Calu3 (cell line): ENCODE measurements at regions not wholly inside any gene's neighbourhood (a gene's known extent, or its start where the extent isn't known, plus 50 kb on each side); places are given as distances from the start of the nearest gene placed in this dataset.

Source experiments
- BruUV-seq: library from RNA; stranded (reverse); fragments of 400-500 nt; replicated peaks from 2 replicates; lab custom pipeline; 2021; lab: Mats Ljungman, UMichigan
- CTCF ChIA-PET: fragments of 300-600 bp; sonication (Branson Sonifier 250); formaldehyde crosslinking; loops from one replicate; lab custom pipeline; 2022; ENCODE audit warnings: antibody characterized with exemption; lab: Charles Lee
- DNase-seq: peaks from one replicate; pipeline ENCODE4 v3.0.0; 2022
- H3K27ac Mint-ChIP-seq: one replicate; pipeline ENCODE4 v1.8.0; 2022; ENCODE audit warnings: mixed read lengths; ENCODE audit not compliant: unreplicated experiment
- H3K27me3 Mint-ChIP-seq: one replicate; pipeline ENCODE4 v1.8.0; 2022; ENCODE audit warnings: mixed read lengths; ENCODE audit not compliant: unreplicated experiment
- H3K36me3 Mint-ChIP-seq: one replicate; pipeline ENCODE4 v1.8.0; 2022; ENCODE audit warnings: mild to moderate bottlenecking, moderate library complexity, mixed read lengths; ENCODE audit not compliant: insufficient read depth, unreplicated experiment
- H3K4me1 Mint-ChIP-seq: one replicate; pipeline ENCODE4 v1.8.0; 2022; ENCODE audit warnings: mild to moderate bottlenecking, low read depth, mixed read lengths; ENCODE audit not compliant: unreplicated experiment
- H3K4me3 Mint-ChIP-seq: one replicate; pipeline ENCODE4 v1.8.0; 2022; ENCODE audit warnings: mild to moderate bottlenecking, low read depth, moderate library complexity, mixed read lengths; ENCODE audit not compliant: unreplicated experiment
- H3K9me3 Mint-ChIP-seq: one replicate; pipeline ENCODE4 v1.8.0; 2022; ENCODE audit warnings: low read depth, mixed read lengths; ENCODE audit not compliant: unreplicated experiment
- intact Hi-C: fragments of 100-400 bp; cut with micrococcal nuclease; formaldehyde crosslinking; loops from one replicate; pipeline ENCODE4 v1.10.0; 2022; ENCODE audit not compliant: unreplicated experiment
- TF ChIP-seq, protein P1 (sequence below): fragments of 200-600 bp; IDR thresholded peaks from one replicate; pipeline ENCODE4 v1.8.0; 2022; ENCODE audit warnings: antibody characterized with exemption; ENCODE audit not compliant: unreplicated experiment

DNA sequence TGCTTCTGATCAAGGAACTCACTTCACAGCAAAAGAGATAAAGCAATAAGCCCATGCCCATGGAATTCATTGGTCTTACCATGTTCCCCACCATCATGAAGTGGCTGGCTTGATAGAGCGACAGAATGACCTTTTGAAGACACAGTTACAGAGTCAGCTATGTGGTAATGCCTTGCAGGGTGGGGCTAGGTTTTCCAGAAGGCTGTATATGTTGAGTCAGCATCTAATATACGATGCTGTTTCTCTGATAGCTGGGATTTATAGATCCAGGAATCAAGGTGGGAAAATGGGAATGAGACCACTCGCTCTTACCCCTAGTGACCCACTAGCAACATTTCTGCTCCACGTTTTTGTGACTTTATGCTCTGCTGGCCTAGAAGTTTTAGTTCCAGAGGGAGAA is 220.7 kb upstream of the RSPO3 start:
- intact Hi-C loops: no loop called here
- H3K27ac Mint-ChIP-seq: no peak overlapping the region
- TF ChIP-seq, protein P1, sequence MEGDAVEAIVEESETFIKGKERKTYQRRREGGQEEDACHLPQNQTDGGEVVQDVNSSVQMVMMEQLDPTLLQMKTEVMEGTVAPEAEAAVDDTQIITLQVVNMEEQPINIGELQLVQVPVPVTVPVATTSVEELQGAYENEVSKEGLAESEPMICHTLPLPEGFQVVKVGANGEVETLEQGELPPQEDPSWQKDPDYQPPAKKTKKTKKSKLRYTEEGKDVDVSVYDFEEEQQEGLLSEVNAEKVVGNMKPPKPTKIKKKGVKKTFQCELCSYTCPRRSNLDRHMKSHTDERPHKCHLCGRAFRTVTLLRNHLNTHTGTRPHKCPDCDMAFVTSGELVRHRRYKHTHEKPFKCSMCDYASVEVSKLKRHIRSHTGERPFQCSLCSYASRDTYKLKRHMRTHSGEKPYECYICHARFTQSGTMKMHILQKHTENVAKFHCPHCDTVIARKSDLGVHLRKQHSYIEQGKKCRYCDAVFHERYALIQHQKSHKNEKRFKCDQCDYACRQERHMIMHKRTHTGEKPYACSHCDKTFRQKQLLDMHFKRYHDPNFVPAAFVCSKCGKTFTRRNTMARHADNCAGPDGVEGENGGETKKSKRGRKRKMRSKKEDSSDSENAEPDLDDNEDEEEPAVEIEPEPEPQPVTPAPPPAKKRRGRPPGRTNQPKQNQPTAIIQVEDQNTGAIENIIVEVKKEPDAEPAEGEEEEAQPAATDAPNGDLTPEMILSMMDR: no peak
- no peak overlapping the region for H3K4me3 Mint-ChIP-seq
- CTCF ChIA-PET: no interaction called here
- no peaks in the 10 kb centered on the region for H3K36me3 Mint-ChIP-seq
- no TSS peak for BruUV-seq
- no peaks in the 10 kb centered on the region for H3K4me1 Mint-ChIP-seq
- H3K9me3 Mint-ChIP-seq: no peaks in the 10 kb centered on the region
- no peak for DNase-seq
- no peaks in the 10 kb centered on the region for H3K27me3 Mint-ChIP-seq

DNA sequence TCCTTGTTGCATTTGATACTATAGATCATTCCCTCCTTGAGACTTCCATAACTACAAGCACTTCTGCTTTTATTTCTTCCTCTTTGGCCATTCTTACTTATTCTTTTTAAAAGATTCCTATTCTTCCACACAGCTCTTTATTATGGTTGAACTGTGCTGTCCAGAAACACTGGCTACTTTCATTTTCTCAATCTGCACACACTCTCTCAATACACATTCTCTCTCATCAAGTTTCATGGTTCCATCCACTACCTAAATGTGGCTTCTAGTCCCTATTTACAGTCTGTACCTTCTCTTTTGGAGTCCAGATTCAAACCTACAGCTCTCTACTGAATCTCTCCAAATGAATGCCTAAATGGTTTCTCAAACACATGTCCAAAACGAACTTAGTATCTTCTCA is 214.3 kb upstream of the RSPO3 start:
- Mint-ChIP-seq H3K4me3 (no peak overlapping the region), H3K4me1 (no peaks in the 10 kb centered on the region), H3K27ac (no peak overlapping the region), H3K9me3 (no peaks in the 10 kb centered on the region), H3K27me3 (no peaks in the 10 kb centered on the region), H3K36me3 (no peaks in the 10 kb centered on the region)
- CTCF ChIA-PET: interaction anchor here (0.6 kb wide), 1 partner anchor 160 kb away, joined by 4 read pairs; no protein-coding TSS in a partner anchor
- TF ChIP-seq, protein P1: no peak
- no peak for DNase-seq
- intact Hi-C loops: no loop called here
- BruUV-seq: no TSS peak

DNA sequence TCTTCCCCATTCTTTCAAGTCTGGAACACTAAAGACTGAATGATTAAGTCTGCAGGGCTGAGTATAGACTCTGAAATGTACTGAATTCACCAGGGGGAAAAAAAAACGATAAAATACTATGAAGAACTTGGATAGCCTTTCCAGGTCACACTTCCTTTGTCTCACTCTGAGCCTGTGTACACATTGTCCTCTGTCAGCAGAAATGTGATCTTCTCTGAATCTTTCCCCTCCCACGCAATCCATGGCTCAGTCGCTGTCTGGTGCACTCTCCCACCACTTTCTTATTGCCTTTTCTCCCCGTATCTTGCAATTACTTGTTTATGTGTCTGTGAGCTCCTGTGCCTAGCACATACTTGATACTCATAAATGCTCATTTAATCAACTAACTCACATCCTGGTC is 212.6 kb upstream of the RSPO3 start:
- Mint-ChIP-seq H3K36me3 (no peaks in the 10 kb centered on the region), H3K4me3 (no peak overlapping the region), H3K27ac (no peak overlapping the region), H3K27me3 (no peaks in the 10 kb centered on the region), H3K9me3 (no peaks in the 10 kb centered on the region), H3K4me1 (no peaks in the 10 kb centered on the region)
- intact Hi-C loops: no loop called here
- no TSS peak for BruUV-seq
- no peak for DNase-seq
- CTCF ChIA-PET: no interaction called here
- TF ChIP-seq, protein P1: no peak

DNA sequence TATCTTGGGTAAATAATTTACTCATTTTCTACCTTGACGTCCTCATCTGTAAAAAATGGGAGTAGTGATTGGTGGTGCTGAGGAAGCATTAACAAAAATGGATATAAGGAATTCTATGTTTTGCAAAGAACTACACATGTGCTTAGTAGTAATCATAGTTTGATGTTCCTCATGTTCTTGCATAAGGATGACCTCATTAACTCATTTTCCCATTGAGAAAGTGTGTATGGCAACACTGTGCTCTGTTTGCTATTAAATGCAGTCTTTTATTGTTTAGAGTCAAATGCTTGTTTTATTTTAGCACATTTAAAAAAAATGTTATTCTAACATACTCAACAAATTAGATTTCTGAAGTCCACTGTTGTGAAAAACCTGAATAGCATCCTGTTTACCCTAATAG is 211.2 kb upstream of the RSPO3 start:
- DNase-seq: no peak
- Mint-ChIP-seq H3K27ac (no peak overlapping the region), H3K4me3 (no peak overlapping the region), H3K27me3 (no peaks in the 10 kb centered on the region), H3K36me3 (no peaks in the 10 kb centered on the region), H3K9me3 (no peaks in the 10 kb centered on the region), H3K4me1 (no peaks in the 10 kb centered on the region)
- intact Hi-C loops: no loop called here
- BruUV-seq: no TSS peak
- CTCF ChIA-PET: no interaction called here
- TF ChIP-seq, protein P1: no peak
